Keratinocyte (primary cell): ENCODE measurements at regions not wholly inside any gene's neighbourhood (a gene's known extent, or its start where the extent isn't known, plus 50 kb on each side); places are given as distances from the start of the nearest gene placed in this dataset.

Experiments used
- EZH2 ChIP-seq: IDR thresholded peaks from one replicate; pipeline ENCODE4 v1.6.1; 2012; ENCODE audit warnings: inconsistent platforms, mild to moderate bottlenecking, low read length, moderate library complexity
- TF ChIP-seq, protein P1 (sequence below), 3 experiments: IDR thresholded peaks in 1 of 3; conservative IDR thresholded peaks in 1 of 3; optimal IDR thresholded peaks in 1 of 3; 2 replicates in 2 of 3; 3 replicates in 1 of 3; pipeline versions ENCODE3 to v1.5.1; 2011; ENCODE audit warnings: low read length in 3 of 3, mild to moderate bottlenecking in 3 of 3, moderate library complexity in 2 of 3, control low read depth in 1 of 3, inconsistent platforms in 1 of 3; ENCODE audit not compliant: insufficient read depth in 2 of 3; ENCODE audit errors: extremely low read depth in 1 of 3

DNA sequence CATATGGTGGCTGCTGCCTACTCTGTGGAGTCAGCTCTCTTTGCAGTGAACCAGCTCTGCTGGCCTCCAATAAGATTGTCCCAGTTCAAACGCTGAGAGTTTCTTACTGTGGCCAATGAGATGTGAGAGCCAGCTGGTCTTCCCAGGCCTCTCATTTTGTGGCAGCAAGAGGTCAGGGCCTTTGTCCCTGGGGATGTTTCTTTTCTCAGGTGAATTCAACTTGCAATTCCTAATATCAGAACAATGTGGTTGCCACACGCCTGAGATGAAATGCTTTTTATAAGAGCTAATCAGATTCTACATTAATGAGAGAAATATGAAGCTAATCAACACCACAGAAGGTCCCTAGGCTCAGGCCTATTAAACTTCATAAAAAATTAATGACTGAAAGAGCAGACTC is 660.1 kb upstream of the CAMK1G start:
- TF ChIP-seq, protein P1, sequence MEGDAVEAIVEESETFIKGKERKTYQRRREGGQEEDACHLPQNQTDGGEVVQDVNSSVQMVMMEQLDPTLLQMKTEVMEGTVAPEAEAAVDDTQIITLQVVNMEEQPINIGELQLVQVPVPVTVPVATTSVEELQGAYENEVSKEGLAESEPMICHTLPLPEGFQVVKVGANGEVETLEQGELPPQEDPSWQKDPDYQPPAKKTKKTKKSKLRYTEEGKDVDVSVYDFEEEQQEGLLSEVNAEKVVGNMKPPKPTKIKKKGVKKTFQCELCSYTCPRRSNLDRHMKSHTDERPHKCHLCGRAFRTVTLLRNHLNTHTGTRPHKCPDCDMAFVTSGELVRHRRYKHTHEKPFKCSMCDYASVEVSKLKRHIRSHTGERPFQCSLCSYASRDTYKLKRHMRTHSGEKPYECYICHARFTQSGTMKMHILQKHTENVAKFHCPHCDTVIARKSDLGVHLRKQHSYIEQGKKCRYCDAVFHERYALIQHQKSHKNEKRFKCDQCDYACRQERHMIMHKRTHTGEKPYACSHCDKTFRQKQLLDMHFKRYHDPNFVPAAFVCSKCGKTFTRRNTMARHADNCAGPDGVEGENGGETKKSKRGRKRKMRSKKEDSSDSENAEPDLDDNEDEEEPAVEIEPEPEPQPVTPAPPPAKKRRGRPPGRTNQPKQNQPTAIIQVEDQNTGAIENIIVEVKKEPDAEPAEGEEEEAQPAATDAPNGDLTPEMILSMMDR (optimal IDR thresholded peaks at IDR 0.05 in 1 of 3, IDR thresholded peaks at IDR 0.05 in 1 of 3, conservative IDR thresholded peaks at IDR 0.05 in 1 of 3; ENCODE audit: extremely low read depth in 1 of 3, insufficient read depth in 2 of 3, low read length in 3 of 3): no peak
- TF ChIP-seq EZH2: no peak
